RWPE1 (cell line): ENCODE measurements at regions not wholly inside any gene's neighbourhood (a gene's known extent, or its start where the extent isn't known, plus 50 kb on each side); places are given as distances from the start of the nearest gene placed in this dataset.

Experiments used
- CTCF ChIA-PET: fragments of 350-600 bp; sonication (Branson Sonifier 250); formaldehyde crosslinking; extraction: SDS; loops from one replicate; lab custom pipeline; 2021; lab: Yijun Ruan, JAX
- POLR2A ChIA-PET: fragments of 400-600 bp; formaldehyde crosslinking; extraction: SDS; loops from one replicate; lab custom pipeline; 2020; ENCODE audit warnings: antibody characterized with exemption; ENCODE audit not compliant: low non-redundant PET; lab: Yijun Ruan, JAX
- DNase-seq: peaks from one replicate; pipeline ENCODE4 v3.0.0; 2012; ENCODE audit warnings: low spot score
- H3K27ac ChIP-seq: fragments of 450-650 bp; 2 replicates; pipeline ENCODE4 v1.5.1; 2017
- CTCF ChIP-seq: fragments of 450-650 bp; conservative IDR thresholded peaks from 2 replicates; pipeline ENCODE4 v1.5.1; 2017; ENCODE audit warnings: low read depth, mild to moderate bottlenecking

- no peak overlapping the region for H3K27ac ChIP-seq
- TF ChIP-seq CTCF: no peak
- ChIA-PET POLR2A (no interaction called here), CTCF (no interaction called here)
- no peak for DNase-seq
Observed at GRCh38 chr2:41880561-41881243, 167.1 kb upstream of the PKDCC start.

GRCh38 chr2:41881249-41881648 lies 166.6 kb upstream of the PKDCC start:
- no peak for DNase-seq
- H3K27ac ChIP-seq: no peak overlapping the region
- ChIA-PET POLR2A (no interaction called here), CTCF (no interaction called here)
- TF ChIP-seq CTCF: no peak

- no peak for TF ChIP-seq CTCF
- H3K27ac ChIP-seq: no peak overlapping the region
- DNase-seq: no peak
- POLR2A ChIA-PET: no interaction called here
- CTCF ChIA-PET: no interaction called here
Observed at GRCh38 chr2:41884718-41885117, 163.1 kb upstream of the PKDCC start.

- DNase-seq: no peak
- CTCF ChIA-PET: interaction anchor here (0.6 to 1.2 kb wide), 2 partner anchors 16 to 366 kb away, joined by 3 to 4 read pairs; no protein-coding TSS in a partner anchor
- POLR2A ChIA-PET: no interaction called here
- no peak for TF ChIP-seq CTCF
- no peak overlapping the region for H3K27ac ChIP-seq
Observed at GRCh38 chr2:41886145-41886664, 161.6 kb upstream of the PKDCC start.

- CTCF ChIA-PET: interaction anchor here (0.6 to 1.2 kb wide), 2 partner anchors 17 to 366 kb away, joined by 3 to 4 read pairs; no protein-coding TSS in a partner anchor
- POLR2A ChIA-PET: no interaction called here
- TF ChIP-seq CTCF: no peak
- DNase-seq: no peak
- H3K27ac ChIP-seq: no peak overlapping the region
Observed at GRCh38 chr2:41886757-41887156, 161.1 kb upstream of the PKDCC start.

GRCh38 chr2:41890341-41890740 lies 157.5 kb upstream of the PKDCC start:
- H3K27ac ChIP-seq: no peak overlapping the region
- POLR2A ChIA-PET: no interaction called here
- TF ChIP-seq CTCF: no peak
- CTCF ChIA-PET: no interaction called here
- DNase-seq: no peak
